GM06990 (cell line): ENCODE measurements at regions not wholly inside any gene's neighbourhood (a gene's known extent, or its start where the extent isn't known, plus 50 kb on each side); places are given as distances from the start of the nearest gene placed in this dataset.

Experiments used
- DNase-seq: peaks from one replicate; pipeline ENCODE4 v3.0.0-alpha.2; 2011; ENCODE audit not compliant: insufficient read length; ENCODE audit errors: extremely low read depth
- H3K27me3 ChIP-seq: replicated peaks from 2 replicates; pipeline ENCODE4 v1.6.0; 2011; ENCODE audit warnings: low read length; ENCODE audit not compliant: control insufficient read depth, insufficient read depth
- H3K36me3 ChIP-seq: 2 replicates; pipeline ENCODE4 v1.5.1; 2011; ENCODE audit warnings: low read length; ENCODE audit not compliant: control insufficient read depth, insufficient read depth
- H3K4me3 ChIP-seq: replicated peaks from 2 replicates; pipeline ENCODE4 v1.5.1; 2011; ENCODE audit warnings: low read depth, mild to moderate bottlenecking, control low read depth, low read length
- TF ChIP-seq, protein P1 (sequence below): IDR thresholded peaks from 2 replicates; pipeline ENCODE4 v1.5.1; 2011; ENCODE audit warnings: low read length, control low read depth, mild to moderate bottlenecking, inconsistent platforms; ENCODE audit not compliant: insufficient read depth, poor library complexity, severe bottlenecking

DNA sequence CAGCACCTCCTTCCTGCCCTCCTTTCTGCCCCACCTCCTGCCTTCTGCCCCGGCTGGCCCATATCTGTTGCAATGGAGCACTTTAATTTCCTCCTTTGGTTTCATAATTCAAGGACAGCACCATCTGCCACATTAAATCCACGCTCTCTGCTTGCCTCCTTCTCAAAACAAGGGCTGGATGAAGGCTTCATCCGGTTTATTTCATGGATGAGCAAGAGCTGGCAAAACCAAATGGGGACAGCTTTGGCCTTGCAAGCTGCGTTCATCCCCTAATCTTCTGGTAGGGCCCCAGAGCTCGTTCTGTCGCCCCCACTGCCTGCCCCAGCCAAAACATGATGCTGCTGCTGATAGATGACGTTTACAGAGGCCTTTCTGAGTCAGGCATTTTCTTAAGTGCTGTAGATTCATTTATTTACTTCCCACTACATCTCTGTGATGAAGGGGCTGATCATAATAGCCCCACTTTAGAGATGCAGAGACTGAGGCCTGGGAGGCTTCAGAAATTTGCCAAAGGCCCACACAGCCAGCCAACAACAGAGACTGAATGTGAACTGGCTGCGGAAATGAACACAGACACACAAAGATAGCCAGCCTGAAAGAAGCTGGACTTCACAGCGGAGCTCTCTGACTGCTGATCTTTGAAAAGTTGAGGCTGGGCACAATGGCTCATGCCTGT is 115.6 kb upstream of the CPEB4 start:
- Histone ChIP-seq H3K27me3 (no peaks in the 10 kb centered on the region), H3K4me3 (no peak overlapping the region), H3K36me3 (no peaks in the 10 kb centered on the region)
- TF ChIP-seq, protein P1, sequence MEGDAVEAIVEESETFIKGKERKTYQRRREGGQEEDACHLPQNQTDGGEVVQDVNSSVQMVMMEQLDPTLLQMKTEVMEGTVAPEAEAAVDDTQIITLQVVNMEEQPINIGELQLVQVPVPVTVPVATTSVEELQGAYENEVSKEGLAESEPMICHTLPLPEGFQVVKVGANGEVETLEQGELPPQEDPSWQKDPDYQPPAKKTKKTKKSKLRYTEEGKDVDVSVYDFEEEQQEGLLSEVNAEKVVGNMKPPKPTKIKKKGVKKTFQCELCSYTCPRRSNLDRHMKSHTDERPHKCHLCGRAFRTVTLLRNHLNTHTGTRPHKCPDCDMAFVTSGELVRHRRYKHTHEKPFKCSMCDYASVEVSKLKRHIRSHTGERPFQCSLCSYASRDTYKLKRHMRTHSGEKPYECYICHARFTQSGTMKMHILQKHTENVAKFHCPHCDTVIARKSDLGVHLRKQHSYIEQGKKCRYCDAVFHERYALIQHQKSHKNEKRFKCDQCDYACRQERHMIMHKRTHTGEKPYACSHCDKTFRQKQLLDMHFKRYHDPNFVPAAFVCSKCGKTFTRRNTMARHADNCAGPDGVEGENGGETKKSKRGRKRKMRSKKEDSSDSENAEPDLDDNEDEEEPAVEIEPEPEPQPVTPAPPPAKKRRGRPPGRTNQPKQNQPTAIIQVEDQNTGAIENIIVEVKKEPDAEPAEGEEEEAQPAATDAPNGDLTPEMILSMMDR: no peak
- DNase-seq: no peak

DNA sequence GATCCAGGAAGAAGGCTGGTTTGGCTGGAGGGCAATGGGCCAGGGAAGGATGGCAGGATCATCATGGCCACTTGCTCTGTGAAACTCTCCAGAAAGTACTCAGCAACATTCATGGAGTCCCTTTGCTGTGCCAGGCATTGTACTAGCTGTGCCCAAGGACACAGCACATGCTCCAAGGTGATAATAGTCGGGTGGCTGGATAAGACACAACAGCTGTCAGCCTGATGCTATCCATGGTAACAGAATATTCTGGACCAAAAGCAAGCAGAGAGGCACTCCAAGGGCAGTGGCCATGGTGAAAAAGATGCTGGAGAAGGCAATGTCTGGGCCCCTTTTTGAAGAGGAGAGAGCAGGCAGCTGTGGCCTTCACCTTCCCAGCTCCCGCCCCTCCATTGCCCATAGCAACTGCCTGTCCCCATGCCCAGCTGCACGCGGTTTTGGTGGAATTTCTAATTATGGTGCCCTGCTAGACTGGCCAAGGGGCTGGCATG is 113.8 kb upstream of the CPEB4 start:
- Histone ChIP-seq H3K27me3 (no peaks in the 10 kb centered on the region), H3K36me3 (no peaks in the 10 kb centered on the region), H3K4me3 (no peak overlapping the region)
- TF ChIP-seq, protein P1: no peak
- no peak for DNase-seq

DNA sequence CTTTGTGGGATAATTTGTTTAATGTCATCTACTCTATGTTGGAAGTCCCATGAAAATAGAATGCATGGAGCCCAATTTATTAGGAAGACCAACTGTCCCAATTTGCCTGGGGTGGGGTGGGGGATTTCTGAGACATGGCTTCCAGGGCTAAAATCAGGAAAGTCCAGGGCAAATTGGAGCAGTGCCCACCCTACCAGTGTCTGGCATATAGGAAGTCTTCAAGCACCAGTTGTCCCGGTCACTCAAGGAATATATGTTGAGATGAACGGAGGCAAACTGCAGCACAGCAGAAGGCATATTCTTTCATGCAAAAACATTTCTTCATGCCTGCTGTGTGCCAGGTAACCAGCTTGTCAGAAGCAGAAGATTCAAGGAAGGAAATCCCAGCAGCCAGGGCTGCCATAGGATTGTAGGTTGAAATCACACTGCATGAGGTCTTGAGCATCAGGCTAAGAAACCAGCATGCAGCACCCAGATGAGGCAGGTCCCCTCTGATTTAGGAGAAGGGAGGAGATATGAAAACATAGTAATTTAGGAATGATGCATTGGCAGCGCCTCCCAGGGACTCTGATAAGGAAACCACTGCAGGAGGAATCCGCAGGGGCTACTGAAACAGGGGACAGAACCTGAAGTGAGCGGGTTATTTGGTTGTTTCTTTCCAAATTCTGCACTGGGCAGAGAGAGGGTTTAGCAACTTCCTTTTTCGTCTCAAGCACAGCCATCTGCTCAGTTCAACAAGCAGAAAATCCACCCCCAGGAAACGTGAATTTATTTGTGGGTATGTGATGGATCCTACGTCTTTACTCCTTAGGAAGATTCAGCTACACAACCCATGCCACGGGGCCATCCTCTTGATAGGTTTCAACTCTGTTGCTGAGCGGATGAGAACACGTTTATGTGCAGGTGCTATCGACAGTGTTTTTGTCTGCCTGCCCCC is 112.6 kb upstream of the CPEB4 start:
- TF ChIP-seq, protein P1: no peak
- no peak for DNase-seq
- no peak overlapping the region for H3K4me3 ChIP-seq
- H3K36me3 ChIP-seq: no peaks in the 10 kb centered on the region
- H3K27me3 ChIP-seq: no peaks in the 10 kb centered on the region

DNA sequence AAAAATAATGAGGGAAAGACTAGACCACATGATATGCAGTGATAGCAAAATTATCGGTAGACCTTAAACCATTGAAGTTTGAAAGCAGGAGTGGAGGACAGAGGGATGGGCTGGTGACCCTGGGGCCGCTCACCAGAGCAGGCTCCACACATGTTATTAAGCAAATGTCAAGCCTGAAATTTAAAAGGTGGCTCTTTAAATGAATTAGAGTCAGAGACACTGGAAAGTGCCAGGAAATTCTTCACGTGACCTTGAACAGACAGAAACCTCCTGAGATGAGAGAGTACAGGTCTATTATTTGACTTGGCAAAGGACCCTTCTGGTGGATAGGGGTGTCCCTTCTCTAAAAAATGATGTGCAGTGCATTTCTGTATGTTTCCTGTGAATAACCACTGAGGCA is 111.0 kb upstream of the CPEB4 start:
- no peaks in the 10 kb centered on the region for H3K27me3 ChIP-seq
- TF ChIP-seq, protein P1: no peak
- no peaks in the 10 kb centered on the region for H3K36me3 ChIP-seq
- DNase-seq: no peak
- H3K4me3 ChIP-seq: no peak overlapping the region

DNA sequence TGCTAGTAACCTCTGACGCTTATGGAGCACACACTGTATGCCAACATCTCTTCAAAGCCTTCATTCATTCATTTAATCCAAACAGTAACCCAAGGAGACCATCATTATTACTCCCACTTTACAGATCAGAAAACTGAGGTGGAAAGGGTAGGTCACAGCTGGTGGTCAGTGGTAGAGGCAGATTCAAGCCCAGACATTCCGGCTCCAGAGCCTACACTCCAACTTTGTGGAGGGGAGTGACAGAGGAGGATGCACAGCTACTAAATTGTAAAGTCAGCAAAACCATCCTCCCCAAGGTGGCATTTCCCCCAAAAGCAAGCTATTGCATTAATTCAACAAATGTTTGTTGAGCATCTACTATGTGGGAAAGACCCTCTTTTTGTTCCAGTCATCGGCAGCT is 110.5 kb upstream of the CPEB4 start:
- DNase-seq: no peak
- Histone ChIP-seq H3K36me3 (no peaks in the 10 kb centered on the region), H3K27me3 (no peaks in the 10 kb centered on the region), H3K4me3 (no peak overlapping the region)
- TF ChIP-seq, protein P1: no peak
